Endothelial cell of umbilical vein (primary cell): ENCODE measurements at regions not wholly inside any gene's neighbourhood (a gene's known extent, or its start where the extent isn't known, plus 50 kb on each side); places are given as distances from the start of the nearest gene placed in this dataset.

ENCODE experiments used
- BruUV-seq: library from RNA; stranded (reverse); fragments of 400-500 nt; replicated peaks from 2 replicates; lab custom pipeline; 2021; lab: Mats Ljungman, UMichigan
- CTCF ChIA-PET: fragments of 300-600, 350-600 bp; sonication (Branson Sonifier 250); formaldehyde crosslinking; loops from one replicate; lab custom pipeline; 2021; ENCODE audit warnings: antibody characterized with exemption, inconsistent platforms; lab: Charles Lee
- POLR2A ChIA-PET: fragments of 300-600, 350-600 bp; sonication (Branson Sonifier 250); formaldehyde crosslinking; loops from one replicate; lab custom pipeline; 2021; ENCODE audit warnings: antibody characterized with exemption, inconsistent platforms; lab: Charles Lee
- DNase-seq: peaks from one replicate; pipeline ENCODE4 v3.0.0-alpha.2; 2011; ENCODE audit warnings: low read depth, low spot score
- FAIRE-seq: peaks from 2 replicates; lab custom pipeline; 2011; peaks lifted over from hg19 to GRCh38; lab: Jason Lieb, UNC
- H2AFZ ChIP-seq: 2 replicates; pipeline ENCODE4 v1.6.0; 2012; ENCODE audit warnings: low read depth, low read length, control low read depth, inconsistent platforms
- H3K27ac ChIP-seq: 2 replicates; pipeline ENCODE4 v1.5.1; 2011; ENCODE audit warnings: low read depth, mild to moderate bottlenecking, control low read depth, low read length, moderate library complexity; ENCODE audit not compliant: insufficient read depth
- H3K27me3 ChIP-seq, 2 experiments: 2 replicates each; pipeline versions ENCODE4 v1.6.0 to v1.6.1; 2011; ENCODE audit warnings: low read length in 2 of 2, mixed read lengths in 1 of 2; ENCODE audit not compliant: control insufficient read depth in 2 of 2, insufficient read depth in 2 of 2
- H3K36me3 ChIP-seq, 2 experiments: 2 replicates in 1 of 2; 3 replicates in 1 of 2; pipeline ENCODE4 v1.5.1; 2011; ENCODE audit warnings: low read length in 2 of 2, mild to moderate bottlenecking in 1 of 2, moderate library complexity in 1 of 2; ENCODE audit not compliant: control insufficient read depth in 2 of 2, insufficient read depth in 2 of 2; ENCODE audit errors: extremely low read depth in 1 of 2
- H3K4me1 ChIP-seq: 3 replicates; pipeline ENCODE4 v1.5.1; 2011; ENCODE audit warnings: mild to moderate bottlenecking, low read length; ENCODE audit not compliant: control insufficient read depth, insufficient read depth; ENCODE audit errors: extremely low read depth
- H3K4me2 ChIP-seq: 2 replicates; pipeline ENCODE4 v1.6.1; 2011; ENCODE audit warnings: low read length, control low read depth, mixed read lengths; ENCODE audit not compliant: insufficient read depth
- H3K4me3 ChIP-seq, 3 experiments: fragments of 200-600 bp in 1 of 3; sonication (generic), shearing (Covaris generic) in 1 of 3; replicated peaks in 1 of 3; 2 replicates each; pipeline ENCODE4 v1.5.1; 2011 to 2016; ENCODE audit warnings: control low read depth in 3 of 3, low read length in 3 of 3, mild to moderate bottlenecking in 2 of 3, inconsistent platforms in 1 of 3, low read depth in 1 of 3, moderate library complexity in 1 of 3; ENCODE audit not compliant: insufficient read depth in 1 of 3
- H3K79me2 ChIP-seq: 2 replicates; pipeline ENCODE4 v1.6.0; 2012; ENCODE audit warnings: low read length, inconsistent platforms; ENCODE audit not compliant: control insufficient read depth, insufficient read depth
- H3K9ac ChIP-seq: replicated peaks from 2 replicates; pipeline ENCODE3; 2011; ENCODE audit warnings: low read length, control low read depth; ENCODE audit not compliant: insufficient read depth; ENCODE audit errors: extremely low read depth
- H3K9me1 ChIP-seq: replicated peaks from 3 replicates; pipeline ENCODE4 v1.6.0; 2011; ENCODE audit warnings: mild to moderate bottlenecking, low read length; ENCODE audit not compliant: control insufficient read depth, insufficient read depth; ENCODE audit errors: extremely low read depth
- H3K9me3 ChIP-seq: replicated peaks from 2 replicates; pipeline ENCODE4 v1.5.1; 2012; ENCODE audit warnings: low read length, inconsistent platforms; ENCODE audit not compliant: control insufficient read depth, insufficient read depth
- H4K20me1 ChIP-seq: replicated peaks from 2 replicates; pipeline ENCODE3; 2011; ENCODE audit warnings: mild to moderate bottlenecking, low read length; ENCODE audit not compliant: control insufficient read depth, insufficient read depth; ENCODE audit errors: extremely low read depth
- CTCF ChIP-seq, 2 donors: IDR thresholded peaks; 1 replicate in 1 of 2; 2 replicates in 1 of 2; pipeline ENCODE4 v1.5.1; 2011; ENCODE audit warnings: low read length in 2 of 2, mild to moderate bottlenecking in 2 of 2, moderate library complexity in 2 of 2, control low read depth in 1 of 2, inconsistent platforms in 1 of 2, low read depth in 1 of 2; ENCODE audit not compliant: insufficient read depth in 1 of 2; ENCODE audit errors: extremely low read depth in 1 of 2
- EZH2 ChIP-seq: IDR thresholded peaks from 2 replicates; pipeline ENCODE4 v1.6.1; 2012; ENCODE audit warnings: borderline replicate concordance, low read depth, mild to moderate bottlenecking, moderate library complexity, low read length, inconsistent platforms; ENCODE audit not compliant: severe bottlenecking
- FOS ChIP-seq: IDR thresholded peaks from 2 replicates; pipeline ENCODE4 v1.6.1; 2011; ENCODE audit warnings: mild to moderate bottlenecking, low read length, moderate library complexity, borderline replicate concordance; ENCODE audit not compliant: insufficient read depth
- GATA2 ChIP-seq: IDR thresholded peaks from 2 replicates; pipeline ENCODE4 v1.7.0; 2011; ENCODE audit warnings: low read depth, mild to moderate bottlenecking, moderate library complexity, mixed read lengths, low read length; ENCODE audit not compliant: insufficient read length, insufficient read depth
- JUN ChIP-seq: IDR thresholded peaks from 2 replicates; pipeline ENCODE4 v1.6.1; 2011; ENCODE audit warnings: borderline replicate concordance, low read depth; ENCODE audit not compliant: insufficient read length, insufficient read depth
- MAX ChIP-seq: IDR thresholded peaks from 2 replicates; pipeline ENCODE4 v1.6.1; 2011; ENCODE audit not compliant: insufficient read depth, insufficient read length
- MYC ChIP-seq: IDR thresholded peaks from one replicate; pipeline ENCODE4 v1.6.1; 2011; ENCODE audit warnings: mild to moderate bottlenecking, low read depth, low read length
- POLR2A ChIP-seq: IDR thresholded peaks from 2 replicates; pipeline ENCODE4 v1.6.1; 2012; ENCODE audit warnings: low read depth, mild to moderate bottlenecking, control low read depth, low read length
- POLR2AphosphoS5 ChIP-seq: IDR thresholded peaks from 2 replicates; pipeline ENCODE4 v1.6.1; 2012; ENCODE audit warnings: low read depth, mild to moderate bottlenecking, control low read depth, low read length, moderate library complexity; ENCODE audit not compliant: insufficient read depth
- dilution Hi-C: fragments of 300-500 bp; cut with MboI; formaldehyde crosslinking; loops from one replicate; pipeline ENCODE4 v1.15.0; 2019; ENCODE audit warnings: low sequenced_read_pairs; ENCODE audit not compliant: extremely low pct_ligation_motif_present
- intact Hi-C: fragments of 100-400 bp; cut with micrococcal nuclease; formaldehyde crosslinking; loops from one replicate; pipeline ENCODE4 v1.10.0; 2022

GRCh38 chr2:15828576-15828975, 111.8 kb upstream of the MYCN start:
- H3K9me1 ChIP-seq, result no peaks in the 10 kb centered on the region
- no peak overlapping the region for H3K27ac ChIP-seq
- H3K4me3 ChIP-seq, result no peak overlapping the region
- no peak for TF ChIP-seq CTCF (IDR thresholded peaks at IDR 0.05; ENCODE audit: extremely low read depth in 1 of 2, insufficient read depth in 1 of 2, low read depth in 1 of 2, low read length in 2 of 2)
- TF ChIP-seq GATA2, result no peak
- TF ChIP-seq MYC, result no peak
- TF ChIP-seq MAX, result no peak
- no peak for TF ChIP-seq JUN
- TF ChIP-seq FOS, result no peak
- TF ChIP-seq EZH2, result no peak
- TF ChIP-seq POLR2AphosphoS5, result no peak
- TF ChIP-seq POLR2A, result no peak
- H3K79me2 ChIP-seq, result no peaks in the 10 kb centered on the region
- intact Hi-C loops, result no loop called here
- dilution Hi-C loops, result no loop called here
- POLR2A ChIA-PET, result no interaction called here
- H3K36me3 ChIP-seq, result no peaks in the 10 kb centered on the region
- no peaks in the 10 kb centered on the region for H3K27me3 ChIP-seq
- BruUV-seq, result no TSS peak
- no peaks in the 10 kb centered on the region for H3K4me1 ChIP-seq
- DNase-seq (no peak), FAIRE-seq (no peak)
- no peak overlapping the region for H3K4me2 ChIP-seq
- H3K9ac ChIP-seq, result no peak overlapping the region
- H3K9me3 ChIP-seq, result no peaks in the 10 kb centered on the region
- H2AFZ ChIP-seq, result no peak overlapping the region
- H4K20me1 ChIP-seq, result no peaks in the 10 kb centered on the region
- CTCF ChIA-PET, result no interaction called here
